A549 (cell line): ENCODE measurements at regions not wholly inside any gene's neighbourhood (a gene's known extent, or its start where the extent isn't known, plus 50 kb on each side); places are given as distances from the start of the nearest gene placed in this dataset.

ENCODE experiments used
- ATAC-seq, 2 experiments: fragments of 200-7000 bp in 1 of 2; fragments of >200 bp in 1 of 2; cut with Nextera tagmentation in 1 of 2; cut with Tn5 transposase in 1 of 2; 3 replicates each; pipeline versions ENCODE4 v1.8.0 to v1.9.1; 2018 to 2020; ENCODE audit warnings: mild to moderate bottlenecking in 1 of 2, moderate library complexity in 1 of 2
- CTCF ChIA-PET: fragments of 300-600 bp; sonication (Branson Sonifier 250); formaldehyde crosslinking; extraction: SDS; loops from one replicate; lab custom pipeline; 2021; ENCODE audit warnings: antibody characterized with exemption, inconsistent platforms; lab: Yijun Ruan, JAX
- POLR2A ChIA-PET: fragments of 350-600 bp; formaldehyde crosslinking; extraction: SDS; loops from one replicate; lab custom pipeline; 2021; ENCODE audit warnings: antibody characterized with exemption, inconsistent platforms; lab: Yijun Ruan, JAX
- DNase-seq, 2 experiments: peaks; one replicate each; pipeline versions ENCODE4 v3.0.0 to v3.0.0-alpha.2; 2011 to 2016; ENCODE audit warnings: low read depth in 1 of 2, low spot score in 1 of 2
- FAIRE-seq: peaks from 2 replicates; lab custom pipeline; 2011; peaks lifted over from hg19 to GRCh38; lab: Jason Lieb, UNC
- H3K27ac ChIP-seq, 2 experiments: fragments of >200 bp; sonication (Bioruptor Twin); formaldehyde crosslinking; 3 replicates each; pipeline ENCODE4 v1.5.1; 2016 to 2017
- H3K4me1 ChIP-seq: fragments of >200 bp; sonication (Bioruptor Twin); formaldehyde crosslinking; 3 replicates; pipeline ENCODE4 v1.6.1; 2016
- H3K4me2 ChIP-seq: fragments of >200 bp; sonication (Bioruptor Twin); formaldehyde crosslinking; 3 replicates; pipeline ENCODE4 v1.6.1; 2016
- H3K4me3 ChIP-seq: fragments of >200 bp; sonication (Bioruptor Twin); formaldehyde crosslinking; 3 replicates; pipeline ENCODE4 v1.5.1; 2016
- H3K9me3 ChIP-seq: fragments of >200 bp; sonication (Bioruptor Twin); formaldehyde crosslinking; 3 replicates; pipeline ENCODE4 v1.6.1; 2016
- CBX8 ChIP-seq: fragments of 200-600 bp; sonication (generic); IDR thresholded peaks from 2 replicates; pipeline ENCODE4 v1.6.1; 2016
- CEBPB ChIP-seq, 2 experiments: fragments of >200 bp in 1 of 2; sonication (Bioruptor Twin) in 1 of 2; formaldehyde crosslinking in 1 of 2; IDR thresholded peaks; 2 replicates each; pipeline ENCODE4 v1.6.1; 2012 to 2016
- CTCF ChIP-seq: fragments of >200 bp; sonication (Bioruptor Twin); formaldehyde crosslinking; IDR thresholded peaks from 3 replicates; pipeline ENCODE4 v1.5.1; 2016
- EHF ChIP-seq: fragments of 250-450 bp; sonication (Bioruptor Pico); IDR thresholded peaks from 2 replicates; pipeline ENCODE4 v1.5.0; 2020; ENCODE audit warnings: mild to moderate bottlenecking
- ELK1 ChIP-seq: fragments of 150-350 bp; IDR thresholded peaks from 2 replicates; pipeline ENCODE4 v1.6.1; 2014; ENCODE audit warnings: low read depth, mild to moderate bottlenecking, low read length
- EP300 ChIP-seq, 2 experiments: fragments of >200 bp; sonication (Bioruptor Twin); formaldehyde crosslinking; IDR thresholded peaks; 2 replicates in 1 of 2; 3 replicates in 1 of 2; pipeline ENCODE4 v1.6.1; 2016 to 2017
- FOSL2 ChIP-seq, 2 experiments: fragments of 450-650 bp in 1 of 2; fragments of >200 bp in 1 of 2; sonication (Bioruptor Twin) in 1 of 2; formaldehyde crosslinking; IDR thresholded peaks; 2 replicates each; pipeline versions ENCODE4 v1.5.0 to v1.6.1; 2016 to 2020; ENCODE audit warnings: mild to moderate bottlenecking in 1 of 2, moderate library complexity in 1 of 2
- FOXS1 ChIP-seq: fragments of 250-450 bp; sonication (Bioruptor Pico); IDR thresholded peaks from 2 replicates; pipeline ENCODE4 v1.5.0; 2020; ENCODE audit warnings: mild to moderate bottlenecking, moderate library complexity
- GATA3 ChIP-seq: IDR thresholded peaks from 2 replicates; pipeline ENCODE4 v1.6.1; 2012; ENCODE audit warnings: borderline replicate concordance
- HMGXB4 ChIP-seq: fragments of 250-450 bp; sonication (Bioruptor Pico); IDR thresholded peaks from 2 replicates; pipeline ENCODE4 v1.5.0; 2021; ENCODE audit warnings: mild to moderate bottlenecking, moderate library complexity, borderline replicate concordance
- HOXB13 ChIP-seq: fragments of 250-450 bp; sonication (Bioruptor Pico); IDR thresholded peaks from 2 replicates; pipeline ENCODE4 v1.5.0; 2020; ENCODE audit warnings: low read depth, mild to moderate bottlenecking, moderate library complexity
- HOXB5 ChIP-seq: fragments of 250-450 bp; sonication (Bioruptor Pico); IDR thresholded peaks from 2 replicates; pipeline ENCODE4 v1.5.0; 2020; ENCODE audit warnings: mild to moderate bottlenecking, moderate library complexity
- JUN ChIP-seq, 2 experiments: fragments of >200 bp; sonication (Bioruptor Twin); formaldehyde crosslinking; IDR thresholded peaks; 2 replicates in 1 of 2; 3 replicates in 1 of 2; pipeline ENCODE4 v1.6.1; 2016 to 2017
- JUNB ChIP-seq: fragments of >200 bp; sonication (Bioruptor Twin); formaldehyde crosslinking; IDR thresholded peaks from 2 replicates; pipeline ENCODE4 v1.6.1; 2016
- KDM1A ChIP-seq: fragments of 200-600 bp; sonication (generic); IDR thresholded peaks from 2 replicates; pipeline ENCODE4 v1.6.1; 2016; ENCODE audit warnings: low read depth, mild to moderate bottlenecking
- KDM5A ChIP-seq: fragments of 200-600 bp; sonication (generic); IDR thresholded peaks from 2 replicates; pipeline ENCODE4 v1.6.1; 2016; ENCODE audit warnings: antibody characterized with exemption, mild to moderate bottlenecking
- MAX ChIP-seq: IDR thresholded peaks from 2 replicates; pipeline ENCODE4 v1.6.1; 2012
- MYC ChIP-seq: IDR thresholded peaks from 2 replicates; pipeline ENCODE4 v1.6.1; 2012; ENCODE audit warnings: mild to moderate bottlenecking, inconsistent platforms, low read length, improper control_type of control experiment, borderline replicate concordance
- NFE2L2 ChIP-seq: fragments of 150-350 bp; conservative IDR thresholded peaks from 2 replicates; pipeline ENCODE4 v1.6.1; 2014; ENCODE audit warnings: low read length
- NPAS2 ChIP-seq: fragments of 250-450 bp; sonication (Bioruptor Pico); IDR thresholded peaks from 2 replicates; pipeline ENCODE4 v1.8.0; 2022; ENCODE audit warnings: mild to moderate bottlenecking, moderate library complexity, borderline replicate concordance
- NR3C1 ChIP-seq: fragments of >200 bp; sonication (Bioruptor Twin); formaldehyde crosslinking; IDR thresholded peaks from 3 replicates; pipeline ENCODE4 v1.6.1; 2017
- PBX3 ChIP-seq: IDR thresholded peaks from 2 replicates; pipeline ENCODE4 v1.6.1; 2012
- PHF8 ChIP-seq: fragments of 200-600 bp; sonication (generic); IDR thresholded peaks from 2 replicates; pipeline ENCODE4 v1.6.1; 2016; ENCODE audit warnings: low read depth, mild to moderate bottlenecking, antibody characterized with exemption, moderate library complexity, borderline replicate concordance
- REST ChIP-seq: fragments of 200-600 bp; sonication (generic); IDR thresholded peaks from 2 replicates; pipeline ENCODE4 v1.6.1; 2016; ENCODE audit warnings: antibody characterized with exemption, mild to moderate bottlenecking, moderate library complexity
- RFX5 ChIP-seq: fragments of 450-650 bp; IDR thresholded peaks from 2 replicates; pipeline ENCODE4 v1.7.1; 2014; ENCODE audit warnings: antibody characterized with exemption, mild to moderate bottlenecking, moderate library complexity
- RNF2 ChIP-seq: fragments of 200-600 bp; sonication (generic); IDR thresholded peaks from 2 replicates; pipeline ENCODE4 v1.6.1; 2016; ENCODE audit warnings: low read depth, mild to moderate bottlenecking, antibody characterized with exemption, moderate library complexity, borderline replicate concordance
- SREBF2 ChIP-seq: fragments of 450-650 bp; IDR thresholded peaks from 2 replicates; pipeline ENCODE4 v1.6.1; 2014; ENCODE audit warnings: mild to moderate bottlenecking, moderate library complexity
- USF2 ChIP-seq: fragments of 450-650 bp; IDR thresholded peaks from 2 replicates; pipeline ENCODE4 v1.6.1; 2014; ENCODE audit warnings: antibody characterized with exemption
- ZFP36 ChIP-seq: fragments of 450-650 bp; IDR thresholded peaks from 2 replicates; pipeline ENCODE4 v1.6.1; 2014; ENCODE audit warnings: borderline replicate concordance; ENCODE audit not compliant: partially characterized antibody
- WGBS: methylation state at CpG from one replicate; pipeline ENCODE4 v1.1.6; 2017; ENCODE audit errors: missing lambda C conversion rate; 5-methylcytosine and 5-hydroxymethylcytosine counted together

- Histone ChIP-seq H3K4me1 (no peaks in the 10 kb centered on the region), H3K9me3 (no peaks in the 10 kb centered on the region)
- WGBS = 26% methylated on average over 3 of the region's 3 CpGs
- DNase-seq = no peak
- TF ChIP-seq HMGXB4 = no peak
- TF ChIP-seq CEBPB (IDR thresholded peaks at IDR 0.05) = no peak
- no peak for TF ChIP-seq USF2
- no peak for TF ChIP-seq NPAS2 (CRISPR knock-in tag)
- no peak for TF ChIP-seq JUN (IDR thresholded peaks at IDR 0.05)
- no peak for TF ChIP-seq RNF2
- TF ChIP-seq EP300 (IDR thresholded peaks at IDR 0.05) = no peak
- no peak for TF ChIP-seq RFX5
- no peak for TF ChIP-seq MYC
- no peak for TF ChIP-seq FOXS1 (CRISPR knock-in tag)
- TF ChIP-seq REST = no peak
- no peak for TF ChIP-seq KDM5A
- TF ChIP-seq GATA3 = no peak
- TF ChIP-seq MAX = no peak
- no peak for TF ChIP-seq FOSL2 (IDR thresholded peaks at IDR 0.05)
- no peak for TF ChIP-seq FOSL2 (CRISPR knock-in tag; IDR thresholded peaks at IDR 0.05)
- TF ChIP-seq ZFP36 = no peak
- no peak for TF ChIP-seq PHF8
- no peak for TF ChIP-seq HOXB13 (CRISPR knock-in tag)
- no peak for TF ChIP-seq CBX8
- no peak for TF ChIP-seq SREBF2
- TF ChIP-seq, all 56 proteins: peak for 0
- H3K4me3 ChIP-seq = no peak overlapping the region
- CTCF ChIA-PET = no interaction called here
- FAIRE-seq (no peak), ATAC-seq (no peak)
- no peak overlapping the region for H3K4me2 ChIP-seq
- POLR2A ChIA-PET = no interaction called here
- no peak overlapping the region for H3K27ac ChIP-seq
Measured at GRCh38 chr18:37948471-37948870, 382.9 kb upstream of the CELF4 start.

- Histone ChIP-seq H3K4me2 (no peak overlapping the region), H3K9me3 (no peaks in the 10 kb centered on the region), H3K27ac (no peak overlapping the region), H3K4me1 (no peaks in the 10 kb centered on the region), H3K4me3 (no peak overlapping the region)
- ATAC-seq (no peak), DNase-seq (no peak), FAIRE-seq (no peak)
- WGBS = 7% methylated on average over 4 of the region's 4 CpGs
- POLR2A ChIA-PET = no interaction called here
- CTCF ChIA-PET = no interaction called here
- TF ChIP-seq NPAS2 (CRISPR knock-in tag) (no peak), HOXB5 (CRISPR knock-in tag) (no peak), CBX8 (no peak), RNF2 (no peak), ELK1 (no peak), NFE2L2 (no peak), FOXS1 (CRISPR knock-in tag) (no peak), NR3C1 (no peak), PBX3 (no peak), JUNB (no peak), CTCF (no peak), KDM5A (no peak), KDM1A (no peak), EHF (no peak)
Measured at GRCh38 chr18:37946324-37946723, 380.7 kb upstream of the CELF4 start.
